Neuronal stem cell (in vitro differentiated cells): ENCODE measurements at regions not wholly inside any gene's neighbourhood (a gene's known extent, or its start where the extent isn't known, plus 50 kb on each side); places are given as distances from the start of the nearest gene placed in this dataset.

Experiments used
- DNase-seq: peaks from one replicate; pipeline ENCODE4 v3.0.0-alpha.2; 2013; ENCODE audit warnings: low spot score
- H2AFZ ChIP-seq: one replicate; pipeline ENCODE4 v1.6.1; 2013; ENCODE audit warnings: mild to moderate bottlenecking, low read length, inconsistent platforms
- H2AK5ac ChIP-seq: 2 replicates; pipeline ENCODE4 v1.6.1; 2013; ENCODE audit warnings: low read depth, mild to moderate bottlenecking, inconsistent platforms, low read length, moderate library complexity, mixed read lengths
- H2BK120ac ChIP-seq: 2 replicates; pipeline ENCODE4 v1.6.1; 2013; ENCODE audit warnings: low read depth, mild to moderate bottlenecking, inconsistent platforms, low read length, moderate library complexity, mixed read lengths
- H2BK12ac ChIP-seq: one replicate; pipeline ENCODE4 v1.6.1; 2013; ENCODE audit warnings: low read length, inconsistent platforms
- H2BK15ac ChIP-seq: 2 replicates; pipeline ENCODE4 v1.6.1; 2013; ENCODE audit warnings: mild to moderate bottlenecking, low read length, inconsistent platforms, mixed read lengths
- H2BK5ac ChIP-seq: one replicate; pipeline ENCODE4 v1.6.1; 2013; ENCODE audit warnings: inconsistent platforms, mild to moderate bottlenecking, low read length, moderate library complexity
- H3K14ac ChIP-seq: one replicate; pipeline ENCODE4 v1.6.1; 2013; ENCODE audit warnings: low read length, inconsistent platforms
- H3K18ac ChIP-seq: 2 replicates; pipeline ENCODE4 v1.6.1; 2013; ENCODE audit warnings: low read length, inconsistent platforms
- H3K23ac ChIP-seq: 2 replicates; pipeline ENCODE4 v1.6.1; 2013; ENCODE audit warnings: low read depth, mild to moderate bottlenecking, mixed read lengths, low read length, inconsistent platforms; ENCODE audit not compliant: poor library complexity
- H3K27ac ChIP-seq: replicated peaks from 3 replicates; pipeline ENCODE4 v1.5.1; 2013; ENCODE audit warnings: low read length, inconsistent platforms
- H3K27me3 ChIP-seq, 3 experiments: 2 replicates each; pipeline ENCODE4 v1.6.1; 2013; ENCODE audit warnings: low read length in 3 of 3, mild to moderate bottlenecking in 2 of 3, inconsistent platforms in 1 of 3, low read depth in 1 of 3, mixed read lengths in 1 of 3, moderate library complexity in 1 of 3; ENCODE audit not compliant: control insufficient read depth in 3 of 3, insufficient read depth in 3 of 3
- H3K36me3 ChIP-seq, 2 donors: replicated peaks in 1 of 2; 2 replicates each; pipeline ENCODE4 v1.6.1; 2013; ENCODE audit warnings: low read length in 2 of 2; ENCODE audit not compliant: control insufficient read depth in 2 of 2, insufficient read depth in 2 of 2
- H3K4ac ChIP-seq: 2 replicates; pipeline ENCODE4 v1.6.1; 2013; ENCODE audit warnings: inconsistent platforms, mild to moderate bottlenecking, low read length, moderate library complexity
- H3K4me1 ChIP-seq, 2 donors: 1 replicate in 1 of 2; 2 replicates in 1 of 2; pipeline ENCODE4 v1.6.1; 2013; ENCODE audit warnings: low read length in 2 of 2, low read depth in 1 of 2; ENCODE audit not compliant: control insufficient read depth in 2 of 2, insufficient read depth in 1 of 2
- H3K4me2 ChIP-seq: one replicate; pipeline ENCODE4 v1.6.1; 2013; ENCODE audit warnings: mild to moderate bottlenecking, low read length, inconsistent platforms; ENCODE audit not compliant: insufficient read depth, poor library complexity, severe bottlenecking
- H3K4me3 ChIP-seq, 2 donors: 2 replicates each; pipeline ENCODE4 v1.5.1; 2013; ENCODE audit warnings: low read length in 2 of 2, mild to moderate bottlenecking in 2 of 2, inconsistent platforms in 1 of 2, moderate library complexity in 1 of 2
- H3K79me1 ChIP-seq: one replicate; pipeline ENCODE4 v1.6.1; 2013; ENCODE audit warnings: low read depth, mild to moderate bottlenecking, inconsistent platforms, low read length, moderate library complexity
- H3K9ac ChIP-seq: one replicate; pipeline ENCODE4 v1.6.1; 2013; ENCODE audit warnings: mild to moderate bottlenecking, low read depth, low read length, inconsistent platforms; ENCODE audit not compliant: poor library complexity
- H3K9me3 ChIP-seq, 2 donors: replicated peaks in 1 of 2; 2 replicates each; pipeline versions ENCODE3 to v1.6.1; 2013; ENCODE audit warnings: low read length in 2 of 2, mild to moderate bottlenecking in 2 of 2, inconsistent platforms in 1 of 2, low read depth in 1 of 2, mixed read lengths in 1 of 2, moderate library complexity in 1 of 2; ENCODE audit not compliant: control insufficient read depth in 2 of 2, insufficient read depth in 1 of 2
- H4K8ac ChIP-seq: one replicate; pipeline ENCODE4 v1.6.1; 2013; ENCODE audit warnings: low read depth, mild to moderate bottlenecking, inconsistent platforms, low read length, moderate library complexity
- H4K91ac ChIP-seq: one replicate; pipeline ENCODE4 v1.6.1; 2013; ENCODE audit warnings: low read length, low read depth, mild to moderate bottlenecking, inconsistent platforms; ENCODE audit not compliant: poor library complexity
- WGBS, 2 donors: extraction: QIAGEN DNeasy Blood & Tissue Kit; methylation state at CpG; one replicate each; pipeline ENCODE4 v1.1.7; 2013; ENCODE audit warnings: missing lambda C conversion rate in 2 of 2, mixed read lengths in 1 of 2; ENCODE audit not compliant: insufficient read length in 2 of 2, insufficient replicate concordance in 1 of 2; ENCODE audit errors: extremely low coverage in 2 of 2; 5-methylcytosine and 5-hydroxymethylcytosine counted together

- Histone ChIP-seq H3K9me3 (peaks cover 0 to 2% of the 10 kb centered on the region in 2 donors), H3K27ac (no peak overlapping the region), H4K91ac (no peak overlapping the region), H2BK15ac (no peak overlapping the region), H3K36me3 (peaks cover 0 to 25% of the 10 kb centered on the region in 2 donors), H3K4ac (no peak overlapping the region), H2AFZ (no peak overlapping the region), H4K8ac (no peak overlapping the region), H3K4me1 (peaks cover 0 to 5% of the 10 kb centered on the region in 2 donors), H2BK5ac (no peak overlapping the region), H3K4me3 (no peak overlapping the region), H3K14ac (no peak overlapping the region), H2AK5ac (no peak overlapping the region), H3K4me2 (no peak overlapping the region), H3K18ac (no peak overlapping the region), H3K27me3 (no peaks in the 10 kb centered on the region), H2BK120ac (no peak overlapping the region), H3K79me1 (no peaks in the 10 kb centered on the region), H3K23ac (no peak overlapping the region), H2BK12ac (no peak overlapping the region), H3K9ac (no peak overlapping the region)
- no peak for DNase-seq
- no CpG with 5 or more reads among the region's 3 CpGs for WGBS, 2 donors
These were observed 297.5 kb downstream of the SOX4 start for GRCh38 chr6:21891080-21891479.

GRCh38 chr6:21893793-21894192 is 300.2 kb downstream of the SOX4 start:
- Histone ChIP-seq H2AK5ac (no peak overlapping the region), H2BK15ac (no peak overlapping the region), H3K23ac (no peak overlapping the region), H3K27ac (no peak overlapping the region), H3K4me2 (no peak overlapping the region), H3K14ac (no peak overlapping the region), H2BK5ac (no peak overlapping the region), H2BK120ac (no peak overlapping the region), H3K18ac (no peak overlapping the region), H3K79me1 (no peaks in the 10 kb centered on the region), H4K8ac (no peak overlapping the region), H3K4me1 (peaks cover 2 to 3% of the 10 kb centered on the region in 2 donors), H4K91ac (no peak overlapping the region), H3K9me3 (no peaks in the 10 kb centered on the region), H3K4me3 (no peak overlapping the region), H2BK12ac (no peak overlapping the region), H2AFZ (no peak overlapping the region), H3K9ac (no peak overlapping the region), H3K36me3 (peaks cover 0 to 15% of the 10 kb centered on the region in 2 donors), H3K27me3 (no peaks in the 10 kb centered on the region), H3K4ac (no peak overlapping the region)
- DNase-seq: no peak
- WGBS, 2 donors: no CpG with 5 or more reads among the region's 4 CpGs

- no peak overlapping the region for H2AFZ ChIP-seq
- no CpG with 5 or more reads among the region's 6 CpGs for WGBS, 2 donors
- no peak overlapping the region for H3K4me2 ChIP-seq
These were observed 302.0 kb downstream of the SOX4 start for GRCh38 chr6:21895555-21895954.

GRCh38 chr6:21898107-21898796 is 304.7 kb downstream of the SOX4 start:
- Histone ChIP-seq H3K4ac (no peak overlapping the region), H2BK12ac (no peak overlapping the region), H3K79me1 (no peaks in the 10 kb centered on the region), H2AK5ac (no peak overlapping the region), H3K4me1 (peaks cover 3 to 9% of the 10 kb centered on the region in 2 donors), H3K4me3 (no peak overlapping the region), H3K9ac (no peak overlapping the region), H2BK120ac (no peak overlapping the region), H3K27ac (no peak overlapping the region), H3K23ac (no peak overlapping the region), H2BK15ac (no peak overlapping the region), H3K18ac (no peak overlapping the region), H2AFZ (no peak overlapping the region), H3K9me3 (no peaks in the 10 kb centered on the region), H3K27me3 (no peaks in the 10 kb centered on the region), H4K91ac (no peak overlapping the region), H2BK5ac (no peak overlapping the region), H3K36me3 (no peaks in the 10 kb centered on the region), H4K8ac (no peak overlapping the region), H3K14ac (no peak overlapping the region), H3K4me2 (no peak overlapping the region)
- no peak for DNase-seq
- no CpG with 5 or more reads among the region's 5 CpGs for WGBS, 2 donors

More at GRCh38 chr6:21895555-21895954, 302.0 kb downstream of the SOX4 start:
- Histone ChIP-seq H4K91ac (no peak overlapping the region), H3K14ac (no peak overlapping the region), H3K36me3 (peaks cover 0 to 10% of the 10 kb centered on the region in 2 donors), H3K4ac (no peak overlapping the region), H3K4me3 (no peak overlapping the region), H3K18ac (no peak overlapping the region), H2AK5ac (no peak overlapping the region), H2BK15ac (no peak overlapping the region), H3K27ac (no peak overlapping the region), H3K9me3 (no peaks in the 10 kb centered on the region), H2BK5ac (no peak overlapping the region), H3K23ac (no peak overlapping the region), H2BK12ac (no peak overlapping the region), H3K79me1 (no peaks in the 10 kb centered on the region), H3K27me3 (no peaks in the 10 kb centered on the region), H3K9ac (no peak overlapping the region), H4K8ac (no peak overlapping the region), H2BK120ac (no peak overlapping the region), H3K4me1 (peaks cover 2 to 3% of the 10 kb centered on the region in 2 donors)
- no peak for DNase-seq
